Body of pancreas (tissue), 4 donors: ENCODE measurements at regions not wholly inside any gene's neighbourhood (a gene's known extent, or its start where the extent isn't known, plus 50 kb on each side); places are given as distances from the start of the nearest gene placed in this dataset.
A peak's percentile ranks its signal among the peaks of the same experiment; 100 is the strongest.

ENCODE experiments used
- ATAC-seq: fragments of 150-250 bp; one replicate; pipeline ENCODE4 v1.9.1; 2016
- DNase-seq, 4 donors: peaks; one replicate each; pipeline ENCODE4 v3.0.0-alpha.2; 2019
- H3K27ac ChIP-seq, 4 donors: fragments of 200-600 bp; sonication (generic); 1 replicate in 3 of 4; 2 replicates in 1 of 4; pipeline versions ENCODE4 v1.5.1 to v1.6.1; 2016 to 2019; ENCODE audit warnings: mild to moderate bottlenecking in 1 of 4, mixed read lengths in 1 of 4, moderate library complexity in 1 of 4
- H3K27me3 ChIP-seq, 2 donors: fragments of 200-600 bp; sonication (generic); one replicate each; pipeline ENCODE4 v1.6.0; 2016; ENCODE audit warnings: mild to moderate bottlenecking in 1 of 2
- H3K36me3 ChIP-seq, 2 donors: fragments of 200-600 bp; sonication (generic); replicated peaks in 1 of 2; 2 replicates each; pipeline ENCODE4 v1.5.1; 2016; ENCODE audit warnings: low read depth in 2 of 2; ENCODE audit not compliant: insufficient read depth in 1 of 2
- H3K4me1 ChIP-seq: fragments of 200-600 bp; sonication (generic); one replicate; pipeline ENCODE4 v1.6.0; 2016
- H3K4me3 ChIP-seq, 2 donors: fragments of 200-600 bp; sonication (generic); 1 replicate in 1 of 2; 2 replicates in 1 of 2; pipeline ENCODE4 v1.5.1; 2016 to 2019
- H3K9me3 ChIP-seq, 3 donors: fragments of 200-600 bp; sonication (generic); 1 replicate in 2 of 3; 2 replicates in 1 of 3; pipeline ENCODE4 v1.5.1; 2016
- CTCF ChIP-seq, 7 experiments: fragments of 450-650 bp in 4 of 7; fragments of 200-600 bp in 3 of 7; sonication (generic) in 3 of 7; IDR thresholded peaks; one replicate each; pipeline ENCODE4 v1.5.1; 2016 to 2019; ENCODE audit warnings: antibody characterized with exemption in 7 of 7
- POLR2A ChIP-seq, 3 donors: fragments of 450-650 bp; IDR thresholded peaks; one replicate each; pipeline ENCODE4 v1.6.1; 2016; ENCODE audit warnings: antibody characterized with exemption in 3 of 3, mild to moderate bottlenecking in 2 of 3
- WGBS, 2 donors: methylation state at CpG; one replicate each; pipeline ENCODE4 v1.1.5; 2017; 5-methylcytosine and 5-hydroxymethylcytosine counted together
- intact Hi-C: fragments of 100-400 bp; cut with DNase I; formaldehyde crosslinking; loops from one replicate; pipeline ENCODE4 v1.15.1; 2023

DNA sequence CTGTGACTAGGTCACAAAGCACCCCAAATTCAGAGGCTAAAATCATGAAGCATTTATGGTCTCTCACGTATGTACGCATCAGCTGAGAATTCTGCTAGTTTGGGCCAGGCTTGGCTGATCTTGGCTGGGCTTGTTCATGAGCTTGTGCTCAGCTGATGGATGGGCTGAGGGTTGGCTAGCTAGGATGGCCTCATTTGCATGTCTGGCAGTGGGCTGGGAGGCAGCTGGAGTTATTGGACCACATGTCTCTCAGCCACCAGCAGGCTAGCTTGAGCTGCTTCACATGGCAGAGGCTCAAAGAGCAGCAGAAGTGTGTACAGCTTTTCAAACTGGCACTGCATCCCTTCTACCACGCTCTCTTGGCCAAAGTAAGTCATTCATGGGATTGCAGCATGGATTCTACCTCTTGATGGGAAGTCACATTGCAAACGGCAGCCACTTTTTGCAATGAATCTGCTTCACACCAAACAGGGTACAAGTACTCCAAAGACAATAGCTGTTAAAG is 770.3 kb downstream of the TYW1 start:
- TF ChIP-seq POLR2A (IDR thresholded peaks at IDR 0.05) (no peak), CTCF (IDR thresholded peaks at IDR 0.05) (no peak)
- no peaks in the 10 kb centered on the region for H3K9me3 ChIP-seq
- H3K27ac ChIP-seq: no peak overlapping the region
- H3K4me3 ChIP-seq: no peak overlapping the region
- H3K36me3 ChIP-seq: no peaks in the 10 kb centered on the region
- H3K4me1 ChIP-seq: peaks cover 16% of the 10 kb centered on the region
- DNase-seq (no peak), ATAC-seq (no peak)
- intact Hi-C loops: no loop called here
- H3K27me3 ChIP-seq: no peaks in the 10 kb centered on the region
- WGBS, 2 donors: 80 to 85% methylated on average over 2 to 4 of the region's 4 CpGs

DNA sequence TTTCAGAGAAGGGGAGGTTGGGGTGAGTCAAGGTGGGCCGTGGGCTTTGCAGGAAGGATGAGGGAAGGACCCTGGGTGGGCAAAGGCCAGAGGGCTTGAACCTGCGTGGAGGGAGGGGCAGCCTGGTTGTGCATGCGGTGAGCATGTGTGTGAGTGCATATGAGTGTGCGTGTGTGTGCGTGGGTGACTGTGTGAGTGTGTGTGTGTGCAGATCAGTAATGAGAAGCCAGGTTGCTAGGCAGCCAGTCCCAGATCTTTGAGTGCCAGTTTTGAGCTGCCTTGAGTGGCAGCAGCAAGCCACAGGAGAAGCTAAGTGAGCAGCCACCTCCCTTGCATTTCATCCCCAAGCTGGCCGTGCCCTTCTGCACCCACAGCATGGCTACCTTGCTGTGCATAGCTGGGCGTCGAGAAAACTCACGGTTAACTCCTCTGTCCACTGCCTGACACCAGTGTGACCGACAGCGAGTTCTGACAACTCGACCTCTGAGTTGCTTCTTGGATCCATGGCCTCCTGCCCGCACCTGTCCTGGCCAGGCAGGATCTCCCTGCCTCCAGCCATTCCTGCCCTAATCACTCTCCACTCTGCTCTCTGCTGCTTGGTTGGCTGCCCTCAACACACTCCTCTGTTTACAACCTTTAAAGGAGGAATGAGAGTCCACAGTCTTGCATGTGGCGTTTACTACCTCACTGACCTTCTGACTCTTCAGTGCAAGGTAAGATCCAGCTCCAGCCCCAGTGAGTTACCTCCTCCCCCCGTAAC is 775.4 kb downstream of the TYW1 start:
- no peak for ATAC-seq

DNA sequence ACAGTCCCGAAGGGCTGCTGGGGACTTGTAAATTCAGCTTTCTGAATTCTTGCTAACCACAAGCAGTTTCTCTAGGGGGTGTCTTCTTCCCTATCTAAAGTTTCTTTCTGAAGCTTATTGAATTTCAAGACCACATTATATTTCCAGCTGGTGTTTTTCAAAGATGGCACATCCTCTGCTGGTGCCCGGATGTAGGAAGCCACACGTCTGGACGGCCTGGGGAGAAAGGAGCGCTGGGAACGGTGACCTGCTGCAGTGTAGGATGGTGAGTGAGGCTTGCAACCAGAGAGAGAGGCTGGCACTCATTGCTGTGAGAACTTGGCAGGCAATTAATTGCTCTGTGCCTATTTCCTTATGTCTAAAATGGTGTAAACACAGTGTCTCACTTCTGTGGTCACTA is 776.4 kb downstream of the TYW1 start:
- DNase-seq (no peak), ATAC-seq (no peak)
- H3K36me3 ChIP-seq: no peaks in the 10 kb centered on the region
- H3K4me3 ChIP-seq: no peak overlapping the region
- TF ChIP-seq CTCF (IDR thresholded peaks at IDR 0.05) (no peak), POLR2A (IDR thresholded peaks at IDR 0.05) (no peak)
- WGBS, 2 donors: 38 to 48% methylated on average over 6 of the region's 6 CpGs
- H3K27ac ChIP-seq: no peak overlapping the region
- H3K4me1 ChIP-seq: peaks cover 4% of the 10 kb centered on the region
- no peaks in the 10 kb centered on the region for H3K9me3 ChIP-seq
- no peaks in the 10 kb centered on the region for H3K27me3 ChIP-seq
- intact Hi-C loops: no loop called here

More for the DNA sequence above, 775.4 kb downstream of the TYW1 start:
- H3K9me3 ChIP-seq: no peaks in the 10 kb centered on the region
- DNase-seq: no peak
- TF ChIP-seq POLR2A (IDR thresholded peaks at IDR 0.05): no peak
- TF ChIP-seq CTCF (IDR thresholded peaks at IDR 0.05): no peak
- H3K4me3 ChIP-seq: no peak overlapping the region
- H3K27ac ChIP-seq: no peak overlapping the region
- peaks cover 3% of the 10 kb centered on the region for H3K4me1 ChIP-seq
- H3K27me3 ChIP-seq: no peaks in the 10 kb centered on the region
- no peaks in the 10 kb centered on the region for H3K36me3 ChIP-seq
- 57 to 61% methylated on average over 9 to 15 of the region's 15 CpGs for WGBS, 2 donors
- intact Hi-C loops: no loop called here

DNA sequence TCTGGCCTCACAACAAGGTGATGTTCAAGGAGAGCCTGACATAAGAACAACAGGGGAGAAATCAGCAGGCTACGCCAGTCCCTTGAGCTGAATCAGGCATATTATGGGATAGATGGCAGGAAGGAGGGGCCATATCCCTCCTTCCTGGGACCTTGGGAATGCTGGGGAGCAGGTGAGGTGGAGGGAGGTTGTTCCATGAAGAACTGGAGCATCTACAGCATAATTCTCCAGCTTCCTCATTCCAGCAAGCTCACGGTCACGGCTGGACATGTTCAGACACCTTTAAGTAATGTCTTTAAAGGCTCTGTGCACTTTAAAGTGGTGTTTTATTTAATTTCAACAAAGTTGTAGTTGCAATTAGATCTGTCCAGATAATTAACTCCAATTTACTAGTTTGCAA is 780.5 kb downstream of the TYW1 start:
- H3K9me3 ChIP-seq: no peaks in the 10 kb centered on the region
- no peaks in the 10 kb centered on the region for H3K36me3 ChIP-seq
- TF ChIP-seq POLR2A (IDR thresholded peaks at IDR 0.05): no peak
- no peak overlapping the region for H3K4me3 ChIP-seq
- peak overlapping the region in 2 of 4 donors; percentile 64 to 65 for H3K27ac ChIP-seq
- ATAC-seq (peak; percentile 73), DNase-seq (peak in 3 of 4 donors; percentile 11 to 19 (median 11))
- peaks cover 4% of the 10 kb centered on the region for H3K4me1 ChIP-seq
- intact Hi-C loops: no loop called here
- 21 to 32% methylated on average over 3 of the region's 3 CpGs for WGBS, 2 donors
- H3K27me3 ChIP-seq: no peaks in the 10 kb centered on the region

DNA sequence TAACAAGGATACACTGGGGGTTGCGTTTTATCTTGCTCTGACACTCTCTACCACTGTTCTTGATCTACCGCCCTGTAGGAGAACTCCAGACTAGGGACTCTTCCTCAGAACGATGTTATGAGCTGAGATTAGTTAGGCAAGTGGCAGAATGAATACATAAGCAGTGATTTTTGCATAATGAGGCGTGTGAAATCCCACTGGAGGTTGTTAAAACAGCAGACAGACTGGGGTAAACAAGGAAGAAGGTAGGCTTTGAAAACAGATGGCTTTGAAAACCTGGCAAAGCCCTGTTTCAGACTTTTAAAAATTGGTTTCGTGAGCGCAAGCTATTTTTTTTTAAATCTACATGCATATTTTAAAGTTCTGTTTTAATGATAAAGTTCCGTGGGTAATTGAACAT is 785.2 kb downstream of the TYW1 start:
- H3K4me1 ChIP-seq: peaks cover 3% of the 10 kb centered on the region
- no peak for DNase-seq
- whole genome bisulfite sequencing, 2 donors: 65 to 66% methylated on average over 7 of the region's 7 CpGs

More for the DNA sequence above, 785.2 kb downstream of the TYW1 start:
- no peaks in the 10 kb centered on the region for H3K27me3 ChIP-seq
- ATAC-seq: no peak
- H3K9me3 ChIP-seq: no peaks in the 10 kb centered on the region
- intact Hi-C loops: no loop called here
- H3K36me3 ChIP-seq: no peaks in the 10 kb centered on the region
- no peak overlapping the region for H3K27ac ChIP-seq
- H3K4me3 ChIP-seq: no peak overlapping the region
- TF ChIP-seq POLR2A (IDR thresholded peaks at IDR 0.05) (no peak), CTCF (IDR thresholded peaks at IDR 0.05) (no peak)
